Keratinocyte (primary cell): ENCODE measurements at regions not wholly inside any gene's neighbourhood (a gene's known extent, or its start where the extent isn't known, plus 50 kb on each side); places are given as distances from the start of the nearest gene placed in this dataset.

Experiments used
- EZH2 ChIP-seq: IDR thresholded peaks from one replicate; pipeline ENCODE4 v1.6.1; 2012; ENCODE audit warnings: inconsistent platforms, mild to moderate bottlenecking, low read length, moderate library complexity
- TF ChIP-seq, protein P1 (sequence below), 3 experiments: IDR thresholded peaks in 1 of 3; conservative IDR thresholded peaks in 1 of 3; optimal IDR thresholded peaks in 1 of 3; 2 replicates in 2 of 3; 3 replicates in 1 of 3; pipeline versions ENCODE3 to v1.5.1; 2011; ENCODE audit warnings: low read length in 3 of 3, mild to moderate bottlenecking in 3 of 3, moderate library complexity in 2 of 3, control low read depth in 1 of 3, inconsistent platforms in 1 of 3; ENCODE audit not compliant: insufficient read depth in 2 of 3; ENCODE audit errors: extremely low read depth in 1 of 3

DNA sequence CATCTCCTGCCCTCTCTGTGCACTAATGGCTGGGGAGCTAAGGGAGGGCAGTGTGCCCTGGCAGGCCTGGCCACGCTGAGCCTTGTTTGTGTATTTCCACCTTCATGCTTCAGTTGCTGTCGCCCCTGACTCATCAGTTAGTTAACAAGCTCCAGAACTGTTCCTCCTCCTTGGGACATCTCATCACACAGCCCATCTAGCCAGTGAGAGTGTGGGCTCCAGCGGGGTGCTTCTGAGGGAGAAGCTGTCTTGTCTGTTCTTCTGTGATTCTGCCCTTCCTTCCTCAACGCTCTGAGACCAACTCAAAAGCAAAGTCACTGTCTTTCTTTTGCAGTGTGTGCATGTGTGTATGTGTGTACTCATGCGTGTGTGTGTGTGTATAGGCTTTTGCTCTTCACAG lies 58.3 kb upstream of the CPEB4 start:
- TF ChIP-seq, protein P1, sequence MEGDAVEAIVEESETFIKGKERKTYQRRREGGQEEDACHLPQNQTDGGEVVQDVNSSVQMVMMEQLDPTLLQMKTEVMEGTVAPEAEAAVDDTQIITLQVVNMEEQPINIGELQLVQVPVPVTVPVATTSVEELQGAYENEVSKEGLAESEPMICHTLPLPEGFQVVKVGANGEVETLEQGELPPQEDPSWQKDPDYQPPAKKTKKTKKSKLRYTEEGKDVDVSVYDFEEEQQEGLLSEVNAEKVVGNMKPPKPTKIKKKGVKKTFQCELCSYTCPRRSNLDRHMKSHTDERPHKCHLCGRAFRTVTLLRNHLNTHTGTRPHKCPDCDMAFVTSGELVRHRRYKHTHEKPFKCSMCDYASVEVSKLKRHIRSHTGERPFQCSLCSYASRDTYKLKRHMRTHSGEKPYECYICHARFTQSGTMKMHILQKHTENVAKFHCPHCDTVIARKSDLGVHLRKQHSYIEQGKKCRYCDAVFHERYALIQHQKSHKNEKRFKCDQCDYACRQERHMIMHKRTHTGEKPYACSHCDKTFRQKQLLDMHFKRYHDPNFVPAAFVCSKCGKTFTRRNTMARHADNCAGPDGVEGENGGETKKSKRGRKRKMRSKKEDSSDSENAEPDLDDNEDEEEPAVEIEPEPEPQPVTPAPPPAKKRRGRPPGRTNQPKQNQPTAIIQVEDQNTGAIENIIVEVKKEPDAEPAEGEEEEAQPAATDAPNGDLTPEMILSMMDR (optimal IDR thresholded peaks at IDR 0.05 in 1 of 3, IDR thresholded peaks at IDR 0.05 in 1 of 3, conservative IDR thresholded peaks at IDR 0.05 in 1 of 3; ENCODE audit: extremely low read depth in 1 of 3, insufficient read depth in 2 of 3, low read length in 3 of 3): no peak
- no peak for TF ChIP-seq EZH2
